Neural cell (in vitro differentiated cells): ENCODE measurements at regions not wholly inside any gene's neighbourhood (a gene's known extent, or its start where the extent isn't known, plus 50 kb on each side); places are given as distances from the start of the nearest gene placed in this dataset.

Experiments used
- POLR2AphosphoS5 ChIP-seq: IDR thresholded peaks from 2 replicates; pipeline ENCODE4 v1.6.1; 2012
- TAF1 ChIP-seq: IDR thresholded peaks from 2 replicates; pipeline ENCODE4 v1.6.1; 2012; ENCODE audit warnings: low read depth
- TF ChIP-seq, protein P1 (sequence below): fragments of 450-650 bp; IDR thresholded peaks from 2 replicates; pipeline ENCODE4 v1.5.1; 2014; ENCODE audit warnings: antibody characterized with exemption, mild to moderate bottlenecking, moderate library complexity; ENCODE audit not compliant: poor library complexity, severe bottlenecking

DNA sequence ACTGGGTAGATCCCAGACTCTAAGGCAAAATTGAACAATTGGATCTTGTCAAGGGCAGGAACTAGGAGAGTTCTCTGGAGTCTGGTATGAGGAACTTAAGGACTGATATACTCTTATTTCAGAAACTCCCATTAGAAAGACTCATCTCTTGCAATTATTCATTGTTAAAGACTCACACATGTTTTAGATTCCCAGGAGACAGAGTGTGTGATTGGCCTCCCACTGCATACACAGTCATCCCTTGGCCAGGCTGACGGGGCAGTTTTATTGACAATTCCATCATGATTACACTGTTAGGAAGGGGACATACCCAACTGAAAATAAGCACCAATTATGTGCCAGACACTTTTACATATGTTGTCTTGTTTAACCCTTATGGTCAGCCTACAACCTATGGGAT is 347.2 kb downstream of the DMAC1 start:
- TF ChIP-seq, protein P1, sequence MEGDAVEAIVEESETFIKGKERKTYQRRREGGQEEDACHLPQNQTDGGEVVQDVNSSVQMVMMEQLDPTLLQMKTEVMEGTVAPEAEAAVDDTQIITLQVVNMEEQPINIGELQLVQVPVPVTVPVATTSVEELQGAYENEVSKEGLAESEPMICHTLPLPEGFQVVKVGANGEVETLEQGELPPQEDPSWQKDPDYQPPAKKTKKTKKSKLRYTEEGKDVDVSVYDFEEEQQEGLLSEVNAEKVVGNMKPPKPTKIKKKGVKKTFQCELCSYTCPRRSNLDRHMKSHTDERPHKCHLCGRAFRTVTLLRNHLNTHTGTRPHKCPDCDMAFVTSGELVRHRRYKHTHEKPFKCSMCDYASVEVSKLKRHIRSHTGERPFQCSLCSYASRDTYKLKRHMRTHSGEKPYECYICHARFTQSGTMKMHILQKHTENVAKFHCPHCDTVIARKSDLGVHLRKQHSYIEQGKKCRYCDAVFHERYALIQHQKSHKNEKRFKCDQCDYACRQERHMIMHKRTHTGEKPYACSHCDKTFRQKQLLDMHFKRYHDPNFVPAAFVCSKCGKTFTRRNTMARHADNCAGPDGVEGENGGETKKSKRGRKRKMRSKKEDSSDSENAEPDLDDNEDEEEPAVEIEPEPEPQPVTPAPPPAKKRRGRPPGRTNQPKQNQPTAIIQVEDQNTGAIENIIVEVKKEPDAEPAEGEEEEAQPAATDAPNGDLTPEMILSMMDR, result no peak
- TF ChIP-seq TAF1, result no peak
- no peak for TF ChIP-seq POLR2AphosphoS5
